IMR-90 (cell line): ENCODE measurements at regions not wholly inside any gene's neighbourhood (a gene's known extent, or its start where the extent isn't known, plus 50 kb on each side); places are given as distances from the start of the nearest gene placed in this dataset.

ENCODE experiments used
- ATAC-seq: fragments of 200-7000 bp; cut with Tn5 transposase; 2 replicates; pipeline ENCODE4 v1.9.1; 2020; ENCODE audit warnings: low read depth, mild to moderate bottlenecking, moderate library complexity
- BruUV-seq: library from RNA; stranded (reverse); fragments of 400-500 nt; replicated peaks from 2 replicates; lab custom pipeline; 2021; lab: Mats Ljungman, UMichigan
- CTCF ChIA-PET: fragments of 300-600 bp; formaldehyde crosslinking; extraction: SDS; loops from one replicate; lab custom pipeline; 2021; ENCODE audit warnings: antibody characterized with exemption; lab: Yijun Ruan, JAX
- POLR2A ChIA-PET: fragments of 300-600 bp; sonication (Branson Sonifier 250); formaldehyde crosslinking; loops from one replicate; lab custom pipeline; 2022; ENCODE audit warnings: antibody characterized with exemption; ENCODE audit not compliant: unreplicated experiment; lab: Charles Lee
- DNase-seq: peaks from one replicate; pipeline ENCODE4 v3.0.0; 2013
- H2AFZ ChIP-seq: replicated peaks from 2 replicates; pipeline ENCODE3; 2013; ENCODE audit warnings: low read length, mild to moderate bottlenecking; ENCODE audit not compliant: poor library complexity
- H2AK5ac ChIP-seq: 2 replicates; pipeline ENCODE4 v1.6.1; 2013; ENCODE audit warnings: low read depth, low read length, inconsistent platforms
- H2AK9ac ChIP-seq: replicated peaks from 2 replicates; pipeline ENCODE3; 2013; ENCODE audit warnings: mild to moderate bottlenecking, low read depth, low read length, moderate library complexity; ENCODE audit not compliant: poor library complexity
- H2BK120ac ChIP-seq: 2 replicates; pipeline ENCODE4 v1.6.1; 2013; ENCODE audit warnings: low read depth, low read length, inconsistent platforms
- H2BK15ac ChIP-seq: 3 replicates; pipeline ENCODE4 v1.6.1; 2013; ENCODE audit warnings: low read depth, low read length, inconsistent platforms
- H2BK20ac ChIP-seq: 2 replicates; pipeline ENCODE4 v1.6.1; 2013; ENCODE audit warnings: low read depth, mild to moderate bottlenecking, inconsistent platforms, low read length, moderate library complexity
- H2BK5ac ChIP-seq: 2 replicates; pipeline ENCODE4 v1.6.1; 2013; ENCODE audit warnings: mild to moderate bottlenecking, low read depth, low read length, inconsistent platforms; ENCODE audit not compliant: poor library complexity, severe bottlenecking
- H3K14ac ChIP-seq: replicated peaks from 2 replicates; pipeline ENCODE4 v1.6.1; 2013; ENCODE audit warnings: low read depth, low read length, inconsistent platforms
- H3K18ac ChIP-seq: 2 replicates; pipeline ENCODE4 v1.6.1; 2013; ENCODE audit warnings: low read depth, low read length, control low read depth
- H3K23ac ChIP-seq: 2 replicates; pipeline ENCODE4 v1.6.1; 2013; ENCODE audit warnings: low read depth, low read length, inconsistent platforms
- H3K27ac ChIP-seq: 2 replicates; pipeline ENCODE4 v1.5.1; 2013; ENCODE audit warnings: mild to moderate bottlenecking, control low read depth, low read length; ENCODE audit not compliant: insufficient read depth
- H3K27me3 ChIP-seq: 2 replicates; pipeline ENCODE4 v1.6.1; 2013; ENCODE audit warnings: low read length; ENCODE audit not compliant: control insufficient read depth, insufficient read depth
- H3K36me3 ChIP-seq: 2 replicates; pipeline ENCODE4 v1.6.1; 2013; ENCODE audit warnings: low read length, mixed read lengths; ENCODE audit not compliant: control insufficient read depth, insufficient read depth
- H3K4ac ChIP-seq: 2 replicates; pipeline ENCODE4 v1.6.1; 2013; ENCODE audit warnings: low read depth, low read length, inconsistent platforms
- H3K4me1 ChIP-seq: 2 replicates; pipeline ENCODE4 v1.6.1; 2013; ENCODE audit warnings: low read length, mixed read lengths; ENCODE audit not compliant: control insufficient read depth, insufficient read depth
- H3K4me2 ChIP-seq: 2 replicates; pipeline ENCODE4 v1.6.1; 2013; ENCODE audit warnings: low read depth, mild to moderate bottlenecking, control low read depth, low read length, moderate library complexity
- H3K4me3 ChIP-seq: 2 replicates; pipeline ENCODE4 v1.5.1; 2013; ENCODE audit warnings: low read depth, mild to moderate bottlenecking, control low read depth, low read length, moderate library complexity; ENCODE audit not compliant: insufficient read depth
- H3K56ac ChIP-seq: 2 replicates; pipeline ENCODE4 v1.6.1; 2013; ENCODE audit warnings: low read length, inconsistent platforms; ENCODE audit not compliant: insufficient read depth; ENCODE audit errors: extremely low read depth
- H3K79me1 ChIP-seq, 2 experiments: 2 replicates each; pipeline ENCODE4 v1.6.1; 2013; ENCODE audit warnings: low read length in 2 of 2, inconsistent platforms in 1 of 2, low read depth in 1 of 2
- H3K9ac ChIP-seq: 2 replicates; pipeline ENCODE4 v1.6.1; 2013; ENCODE audit warnings: low read depth, low read length, control low read depth
- H3K9me1 ChIP-seq: 2 replicates; pipeline ENCODE4 v1.6.1; 2013; ENCODE audit warnings: low read length, inconsistent platforms; ENCODE audit not compliant: insufficient read depth
- H3K9me3 ChIP-seq: 2 replicates; pipeline ENCODE4 v1.6.1; 2013; ENCODE audit warnings: low read length; ENCODE audit not compliant: control insufficient read depth, insufficient read depth
- H4K20me1 ChIP-seq: 2 replicates; pipeline ENCODE4 v1.6.1; 2013; ENCODE audit warnings: low read length, inconsistent platforms; ENCODE audit not compliant: insufficient read depth
- H4K5ac ChIP-seq: 2 replicates; pipeline ENCODE4 v1.6.1; 2013; ENCODE audit warnings: mild to moderate bottlenecking, low read depth, low read length, control low read depth
- H4K8ac ChIP-seq, 2 experiments: 2 replicates each; pipeline ENCODE4 v1.6.1; 2013; ENCODE audit warnings: low read depth in 2 of 2, low read length in 2 of 2, control low read depth in 1 of 2, inconsistent platforms in 1 of 2
- H4K91ac ChIP-seq: 2 replicates; pipeline ENCODE4 v1.6.1; 2013; ENCODE audit warnings: low read depth, low read length, inconsistent platforms; ENCODE audit not compliant: insufficient read depth
- POLR2A ChIP-seq: IDR thresholded peaks from 2 replicates; pipeline ENCODE4 v1.6.1; 2012; ENCODE audit warnings: mild to moderate bottlenecking, low read depth, low read length
- RAD21 ChIP-seq: IDR thresholded peaks from 2 replicates; pipeline ENCODE4 v1.6.1; 2012; ENCODE audit warnings: low read length, improper control_type of control experiment
- RFX5 ChIP-seq: IDR thresholded peaks from 2 replicates; pipeline ENCODE4 v1.8.0; 2012; ENCODE audit warnings: low read depth, mild to moderate bottlenecking, low read length, moderate library complexity
- dilution Hi-C: fragments of 300-500 bp; cut with HindIII; formaldehyde crosslinking; loops from one replicate; pipeline ENCODE4 v1.14.3; 2018; ENCODE audit warnings: low sequenced_read_pairs; ENCODE audit not compliant: unreplicated experiment
- in situ Hi-C: fragments of 300-500 bp; cut with MboI; formaldehyde crosslinking; loops from 3 replicates; pipeline ENCODE4 v1.14.3; 2019; ENCODE audit warnings: low sequenced_read_pairs, inconsistent platforms, mixed read lengths
- intact Hi-C: fragments of 100-400 bp; cut with micrococcal nuclease; formaldehyde crosslinking; loops from 2 replicates; pipeline ENCODE4 v1.10.0; 2022
- TF ChIP-seq, protein P1 (sequence below): conservative IDR thresholded peaks from 2 replicates; pipeline ENCODE4 v1.5.1; 2012; ENCODE audit warnings: mild to moderate bottlenecking, low read depth, low read length, improper control_type of control experiment
- TF ChIP-seq, protein P2 (sequence below): fragments of 150-350 bp; IDR thresholded peaks from 2 replicates; pipeline ENCODE4 v1.6.1; 2017; ENCODE audit warnings: mild to moderate bottlenecking, antibody characterized with exemption, low read length, low read depth
- TF ChIP-seq, protein P3 (sequence below): fragments of 150-350 bp; IDR thresholded peaks from 2 replicates; pipeline ENCODE4 v1.6.1; 2016; ENCODE audit warnings: low read depth, mild to moderate bottlenecking, low read length, moderate library complexity, borderline replicate concordance

DNA sequence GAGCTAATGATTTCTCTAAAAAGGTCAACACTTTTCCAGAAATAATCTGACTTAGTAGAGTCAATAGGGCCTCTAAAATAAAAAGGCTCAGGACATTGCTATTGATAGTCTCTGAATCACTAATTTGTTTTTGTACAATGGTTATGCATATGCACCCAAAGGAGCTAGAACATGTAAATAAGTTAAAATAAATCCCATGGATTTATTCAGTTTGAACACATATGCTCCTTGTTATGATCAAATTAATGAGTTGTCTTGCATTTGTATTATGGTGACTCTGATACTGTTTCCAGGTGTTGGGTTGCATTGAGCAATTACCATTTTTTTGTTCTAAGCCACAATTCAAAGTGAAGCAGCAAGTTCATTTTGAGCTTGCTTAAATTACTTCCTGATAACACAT is 276.0 kb upstream of the TUSC1 start:
- ChIA-PET POLR2A (no interaction called here), CTCF (interaction anchor here (0.9 kb wide), 1 partner anchor 10 kb away, joined by 4 read pairs; no protein-coding TSS in a partner anchor)
- Histone ChIP-seq H3K36me3 (no peaks in the 10 kb centered on the region), H3K9me1 (no peaks in the 10 kb centered on the region), H3K4me3 (no peak overlapping the region), H2AFZ (no peak overlapping the region), H3K56ac (no peak overlapping the region), H2AK5ac (no peak overlapping the region), H3K27me3 (no peaks in the 10 kb centered on the region), H3K79me1 (no peaks in the 10 kb centered on the region), H4K8ac (no peak overlapping the region), H3K18ac (no peak overlapping the region), H3K4me1 (no peaks in the 10 kb centered on the region), H4K5ac (no peak overlapping the region), H2BK15ac (no peak overlapping the region), H3K23ac (no peak overlapping the region), H4K91ac (no peak overlapping the region), H3K9me3 (peaks cover 2% of the 10 kb centered on the region; the same call in 1 of the 2 replicates), H3K4ac (no peak overlapping the region), H2BK120ac (no peak overlapping the region), H3K27ac (no peak overlapping the region), H4K20me1 (no peaks in the 10 kb centered on the region), H3K14ac (no peak overlapping the region), H3K9ac (no peak overlapping the region), H2AK9ac (no peak overlapping the region), H2BK20ac (no peak overlapping the region), H2BK5ac (no peak overlapping the region), H3K4me2 (no peak overlapping the region)
- ATAC-seq (no peak), DNase-seq (no peak)
- intact Hi-C loops = no loop called here
- TF ChIP-seq, protein P1, sequence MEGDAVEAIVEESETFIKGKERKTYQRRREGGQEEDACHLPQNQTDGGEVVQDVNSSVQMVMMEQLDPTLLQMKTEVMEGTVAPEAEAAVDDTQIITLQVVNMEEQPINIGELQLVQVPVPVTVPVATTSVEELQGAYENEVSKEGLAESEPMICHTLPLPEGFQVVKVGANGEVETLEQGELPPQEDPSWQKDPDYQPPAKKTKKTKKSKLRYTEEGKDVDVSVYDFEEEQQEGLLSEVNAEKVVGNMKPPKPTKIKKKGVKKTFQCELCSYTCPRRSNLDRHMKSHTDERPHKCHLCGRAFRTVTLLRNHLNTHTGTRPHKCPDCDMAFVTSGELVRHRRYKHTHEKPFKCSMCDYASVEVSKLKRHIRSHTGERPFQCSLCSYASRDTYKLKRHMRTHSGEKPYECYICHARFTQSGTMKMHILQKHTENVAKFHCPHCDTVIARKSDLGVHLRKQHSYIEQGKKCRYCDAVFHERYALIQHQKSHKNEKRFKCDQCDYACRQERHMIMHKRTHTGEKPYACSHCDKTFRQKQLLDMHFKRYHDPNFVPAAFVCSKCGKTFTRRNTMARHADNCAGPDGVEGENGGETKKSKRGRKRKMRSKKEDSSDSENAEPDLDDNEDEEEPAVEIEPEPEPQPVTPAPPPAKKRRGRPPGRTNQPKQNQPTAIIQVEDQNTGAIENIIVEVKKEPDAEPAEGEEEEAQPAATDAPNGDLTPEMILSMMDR = no peak
- TF ChIP-seq, protein P2, sequence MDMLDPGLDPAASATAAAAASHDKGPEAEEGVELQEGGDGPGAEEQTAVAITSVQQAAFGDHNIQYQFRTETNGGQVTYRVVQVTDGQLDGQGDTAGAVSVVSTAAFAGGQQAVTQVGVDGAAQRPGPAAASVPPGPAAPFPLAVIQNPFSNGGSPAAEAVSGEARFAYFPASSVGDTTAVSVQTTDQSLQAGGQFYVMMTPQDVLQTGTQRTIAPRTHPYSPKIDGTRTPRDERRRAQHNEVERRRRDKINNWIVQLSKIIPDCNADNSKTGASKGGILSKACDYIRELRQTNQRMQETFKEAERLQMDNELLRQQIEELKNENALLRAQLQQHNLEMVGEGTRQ = no peak
- TF ChIP-seq RFX5 (no peak), RAD21 (no peak), POLR2A (no peak)
- TF ChIP-seq, protein P3, sequence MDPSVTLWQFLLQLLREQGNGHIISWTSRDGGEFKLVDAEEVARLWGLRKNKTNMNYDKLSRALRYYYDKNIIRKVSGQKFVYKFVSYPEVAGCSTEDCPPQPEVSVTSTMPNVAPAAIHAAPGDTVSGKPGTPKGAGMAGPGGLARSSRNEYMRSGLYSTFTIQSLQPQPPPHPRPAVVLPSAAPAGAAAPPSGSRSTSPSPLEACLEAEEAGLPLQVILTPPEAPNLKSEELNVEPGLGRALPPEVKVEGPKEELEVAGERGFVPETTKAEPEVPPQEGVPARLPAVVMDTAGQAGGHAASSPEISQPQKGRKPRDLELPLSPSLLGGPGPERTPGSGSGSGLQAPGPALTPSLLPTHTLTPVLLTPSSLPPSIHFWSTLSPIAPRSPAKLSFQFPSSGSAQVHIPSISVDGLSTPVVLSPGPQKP = no peak
- BruUV-seq = no TSS peak
- in situ Hi-C loops = loop anchor here (5.0 kb wide), 1 partner anchor 373 kb away; no protein-coding TSS in a partner anchor
- dilution Hi-C loops = no loop called here
